Stromal cell of bone marrow (primary cell): ENCODE measurements at regions not wholly inside any gene's neighbourhood (a gene's known extent, or its start where the extent isn't known, plus 50 kb on each side); places are given as distances from the start of the nearest gene placed in this dataset.
"Not testable (repeated sequence)": the region's sequence is repeated elsewhere in the genome, so short reads cannot be mapped to it uniquely, and the experiment has no call there.

Experiments used
- DNase-seq: peaks from one replicate; pipeline ENCODE4 v3.0.0-alpha.2; 2012; ENCODE audit warnings: low read depth

DNA sequence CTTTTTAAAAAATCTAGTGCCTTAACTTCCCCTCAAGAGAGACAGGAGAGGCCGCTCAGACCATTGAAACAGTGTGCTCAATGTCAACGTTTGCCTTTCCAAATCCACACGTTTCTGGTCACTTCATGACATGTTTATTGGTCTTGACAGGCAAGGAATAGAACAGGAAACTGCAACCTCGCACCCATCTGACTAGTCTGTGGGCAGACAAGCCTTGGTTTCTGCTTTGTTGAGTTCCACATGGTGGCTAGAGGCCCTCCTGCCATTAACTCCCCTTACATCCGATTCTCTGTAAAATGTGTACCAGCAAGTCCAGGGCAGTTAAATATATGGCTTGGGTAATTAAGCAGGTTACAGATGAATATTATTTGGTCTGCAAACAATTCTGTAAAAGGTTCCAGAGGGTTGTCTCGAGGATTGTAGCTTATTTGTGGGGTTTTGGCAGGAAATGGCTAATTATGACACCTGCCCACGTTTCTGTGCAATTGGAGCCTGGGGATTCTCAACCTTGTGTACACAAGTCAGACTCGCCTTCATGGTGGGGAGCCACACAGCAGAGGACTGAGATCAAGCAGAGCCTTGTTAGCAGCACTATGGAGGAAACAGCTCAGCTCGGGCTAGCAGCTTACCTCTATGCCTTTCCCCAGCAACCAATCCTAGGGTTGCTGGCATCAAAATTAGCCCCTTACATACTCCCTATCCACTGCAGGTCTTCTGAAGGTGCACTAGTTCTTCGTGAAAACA lies 317.5 kb upstream of the IGF1R start:
- DNase-seq, result no peak

DNA sequence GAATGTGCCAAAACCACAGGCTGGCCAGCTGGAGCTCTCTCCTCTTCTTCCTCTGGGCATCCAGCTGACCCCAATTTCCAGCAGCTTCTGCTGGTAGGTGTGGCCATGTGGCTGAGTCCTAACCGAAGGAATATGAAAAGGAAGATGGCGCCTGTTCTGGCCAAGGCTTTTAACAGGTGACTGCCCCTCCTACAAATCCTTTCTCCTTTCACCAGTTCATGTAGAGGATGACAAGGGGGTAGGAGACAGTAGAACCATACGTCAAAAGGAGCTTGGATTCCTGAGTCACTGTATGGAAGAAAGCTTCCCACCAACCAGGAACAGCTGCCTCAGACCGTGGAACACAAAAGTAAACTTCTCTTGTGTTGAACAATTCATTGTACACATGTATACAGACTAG lies 316.7 kb upstream of the IGF1R start:
- no peak for DNase-seq

DNA sequence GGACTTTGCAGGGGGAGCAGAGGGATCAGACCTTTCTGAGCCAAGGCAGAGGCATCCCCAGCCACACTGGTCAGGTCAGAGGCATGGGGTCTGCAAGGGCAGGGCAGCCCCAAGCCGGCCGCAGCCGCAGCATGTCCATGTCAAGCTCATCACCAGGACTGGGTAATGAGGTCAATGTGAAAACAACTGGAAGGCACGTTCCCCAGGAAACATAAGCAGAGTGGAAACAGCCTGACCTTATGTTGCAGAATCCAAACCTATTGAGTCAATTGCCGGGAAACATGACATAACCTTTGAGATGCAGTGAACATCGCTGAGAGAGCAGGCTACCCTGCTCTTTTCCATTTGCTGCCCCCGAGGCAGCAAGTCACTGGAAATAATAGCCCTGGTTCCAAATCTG lies 315.1 kb upstream of the IGF1R start:
- DNase-seq, result no peak

DNA sequence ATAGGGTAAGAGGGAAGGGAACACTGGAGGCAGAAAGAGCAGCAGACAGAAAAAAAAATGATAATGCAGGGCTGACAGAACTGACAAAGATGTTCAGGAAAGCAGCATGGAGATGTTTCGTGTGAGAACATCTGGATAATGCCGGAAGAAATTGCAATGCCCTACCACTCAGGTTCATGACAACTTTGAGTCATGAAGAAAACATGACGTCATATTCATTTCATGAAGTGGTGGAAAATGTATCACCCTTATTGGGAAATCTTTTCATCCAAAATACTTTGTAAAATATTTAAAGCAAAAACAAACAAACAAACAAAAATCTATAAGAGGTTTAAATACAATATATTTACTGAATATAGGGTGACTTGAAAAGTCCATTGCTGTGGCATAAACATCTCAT lies 305.4 kb upstream of the IGF1R start:
- no peak for DNase-seq

DNA sequence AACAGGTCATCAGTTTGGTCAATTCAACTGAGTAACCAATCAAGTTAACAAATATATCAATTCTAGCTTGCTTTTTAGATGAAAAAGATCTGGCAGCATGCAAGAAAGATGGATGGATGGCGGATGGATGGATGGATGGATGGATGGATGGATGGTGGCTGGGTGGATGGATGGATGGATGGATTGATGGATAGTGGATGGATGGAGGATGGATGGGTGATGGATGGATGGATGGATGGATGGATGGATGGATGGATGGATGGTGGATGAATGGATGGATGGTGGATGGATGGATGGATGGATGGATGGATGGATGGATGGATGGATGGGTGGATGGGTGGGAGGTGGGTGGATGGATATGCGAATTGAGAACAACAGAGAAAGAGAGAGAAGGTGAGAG lies 303.7 kb upstream of the IGF1R start:
- no peak for DNase-seq

DNA sequence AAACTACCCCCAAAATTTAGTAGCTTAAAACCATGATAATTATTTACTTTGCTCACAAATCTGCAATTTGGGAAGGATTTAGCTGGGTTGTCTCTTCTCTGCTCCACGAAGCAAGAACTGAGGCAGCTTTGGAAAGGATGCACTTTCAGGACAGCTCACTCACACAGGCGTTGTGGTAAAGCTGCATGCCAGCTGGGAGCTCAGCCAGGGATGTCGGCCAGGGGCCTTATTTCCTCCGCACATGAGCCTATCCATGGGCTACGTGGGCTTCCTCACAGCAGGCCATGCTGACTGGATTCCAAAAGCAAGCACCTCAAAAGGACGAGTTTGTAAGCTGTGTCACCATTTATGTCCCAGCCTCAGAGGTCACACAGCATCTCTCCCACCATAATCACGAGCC lies 301.3 kb upstream of the IGF1R start:
- DNase-seq, result no peak

DNA sequence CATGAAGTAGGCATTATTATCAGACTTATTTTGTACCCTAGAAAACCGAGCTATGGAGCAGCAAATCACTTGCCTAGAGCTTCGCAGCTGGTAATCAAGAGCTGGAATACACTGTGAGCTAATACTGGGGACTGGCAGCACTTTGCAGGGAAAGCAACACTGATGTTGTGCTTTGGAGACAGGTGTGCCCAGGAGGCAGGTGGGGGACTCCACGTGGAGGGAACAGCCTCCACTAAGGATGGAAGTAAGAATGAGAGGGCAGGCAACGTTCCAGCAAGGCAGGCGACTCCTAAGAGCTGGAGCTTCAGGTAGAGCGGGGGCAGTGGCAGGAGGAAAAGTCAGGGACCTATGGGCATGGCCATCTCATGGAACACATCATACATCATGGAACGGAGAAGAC lies 300.5 kb upstream of the IGF1R start:
- DNase-seq, result no peak

DNA sequence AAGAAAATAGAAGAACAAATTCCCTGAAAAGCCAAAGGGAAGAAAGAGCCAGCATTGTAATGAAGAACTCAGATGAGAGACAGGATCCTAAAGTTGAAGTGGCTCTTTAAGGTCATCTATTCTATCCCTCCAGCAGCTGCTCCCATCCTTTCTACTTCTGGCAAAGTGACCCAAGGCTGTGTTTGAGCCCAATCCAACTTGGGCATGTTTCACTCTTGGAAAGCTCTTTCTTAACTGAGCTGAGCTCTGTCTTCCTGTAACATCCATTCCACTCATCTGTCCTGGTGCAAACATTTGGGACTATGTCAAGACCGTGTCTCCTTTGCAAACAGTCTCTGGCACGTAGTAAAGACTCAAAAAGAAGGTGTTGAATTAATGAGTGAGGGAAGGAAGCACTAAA lies 298.1 kb upstream of the IGF1R start:
- no peak for DNase-seq

DNA sequence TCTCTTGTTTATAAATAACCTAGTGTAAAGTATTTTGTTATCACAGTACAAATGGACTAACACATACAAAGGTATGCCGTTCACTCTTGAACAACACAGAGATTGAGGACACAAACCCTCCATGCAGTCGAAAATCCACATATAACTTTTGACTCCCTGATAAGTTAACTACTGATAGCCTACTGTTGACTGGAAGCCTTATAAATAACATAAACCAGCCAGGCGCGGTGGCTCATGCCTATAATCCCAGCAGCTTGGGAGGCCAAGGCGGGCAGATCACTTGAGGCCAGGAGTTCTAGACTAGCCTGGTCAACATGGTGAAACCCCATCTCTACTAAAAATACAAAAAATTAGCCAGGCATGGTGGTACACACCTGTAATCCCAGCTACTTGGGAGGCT lies 290.1 kb upstream of the IGF1R start:
- not testable (repeated sequence) for DNase-seq

DNA sequence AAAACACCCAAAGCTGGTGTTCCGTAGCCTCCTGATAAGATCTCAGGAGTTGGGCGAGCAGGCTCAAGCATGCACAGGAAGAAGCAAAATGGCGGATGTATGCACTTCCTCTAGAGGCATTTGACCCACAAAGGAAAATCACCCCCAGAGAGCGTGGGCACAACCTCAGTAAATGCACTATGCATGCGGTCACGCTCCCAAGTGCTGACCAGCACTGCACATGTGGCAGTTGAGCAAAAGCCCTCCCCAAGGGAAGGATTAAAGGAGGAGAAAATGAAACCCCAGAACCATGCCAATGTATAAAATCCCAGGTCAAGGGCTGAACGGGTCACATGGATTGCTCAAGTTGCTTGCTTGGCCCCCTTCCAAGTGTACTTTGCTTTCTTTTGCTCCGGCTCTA lies 289.4 kb upstream of the IGF1R start:
- no peak for DNase-seq

DNA sequence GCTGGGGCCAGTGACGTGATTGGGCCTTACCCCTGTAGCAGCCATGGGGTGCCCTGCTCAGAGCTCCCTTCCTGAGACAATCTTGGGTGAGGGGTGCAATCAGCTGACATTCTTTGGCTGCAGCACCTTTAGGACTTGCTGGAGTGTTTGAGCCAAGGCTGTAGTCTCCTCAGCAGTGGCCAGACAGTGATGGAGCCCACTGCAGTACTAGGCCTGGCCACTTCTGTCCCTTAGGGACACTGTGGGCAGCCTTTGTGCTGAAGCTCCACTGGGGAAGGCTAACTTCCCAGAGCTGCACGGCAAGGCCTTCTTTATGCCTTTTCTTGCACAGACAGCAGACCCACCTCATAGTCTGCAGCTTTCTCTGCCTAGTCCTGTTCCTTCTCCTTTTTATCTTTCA lies 284.9 kb upstream of the IGF1R start:
- DNase-seq, result no peak

DNA sequence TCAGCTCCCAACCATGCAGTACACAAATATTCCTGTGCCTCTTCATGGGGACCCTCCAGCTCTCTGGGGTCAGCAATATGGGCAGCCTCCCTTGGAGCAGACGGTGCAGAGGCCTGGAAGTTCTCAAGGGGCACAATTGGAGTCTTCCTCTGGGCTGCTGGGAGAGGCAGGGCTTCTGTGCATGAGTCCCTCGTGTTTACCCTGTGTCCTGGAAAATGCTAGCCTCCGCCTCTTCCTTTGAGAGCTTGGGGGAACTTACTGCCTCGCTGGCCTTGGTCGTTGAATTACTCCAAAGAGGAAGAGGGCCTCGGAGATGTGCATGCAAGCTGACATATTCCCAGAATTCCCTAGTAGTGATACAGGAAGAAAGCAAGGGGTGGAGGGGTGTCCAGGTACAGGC lies 284.4 kb upstream of the IGF1R start:
- no peak for DNase-seq

DNA sequence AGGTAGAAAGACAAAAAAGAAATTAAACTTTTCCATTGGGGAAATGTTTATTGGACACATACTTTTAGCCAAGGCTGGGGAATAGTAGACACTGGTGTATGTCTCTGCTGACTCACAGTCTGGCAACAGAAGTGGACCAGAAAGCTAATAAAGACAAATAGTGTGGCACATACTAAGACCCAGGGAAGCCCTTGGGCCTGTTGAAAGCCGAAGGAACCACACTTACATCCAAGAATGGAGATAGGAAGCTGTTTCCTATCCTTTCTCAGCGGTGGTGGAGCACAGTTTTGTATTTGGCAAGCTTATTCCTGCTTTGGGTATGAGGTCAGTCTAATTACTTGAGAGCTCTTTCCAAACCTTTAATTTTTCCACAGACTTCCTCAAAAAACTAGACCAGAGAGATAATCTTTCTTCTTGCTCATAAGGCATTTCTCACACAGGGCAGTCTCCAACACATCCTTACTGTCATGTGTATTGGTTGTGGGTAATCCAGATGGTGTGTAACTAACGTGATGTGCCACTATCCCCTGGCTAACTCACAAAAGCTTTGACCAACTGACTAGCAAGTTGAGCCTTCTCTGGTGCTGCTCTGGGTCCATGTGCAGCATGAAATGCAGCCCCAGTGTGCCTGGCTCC lies 279.1 kb upstream of the IGF1R start:
- DNase-seq, result no peak

DNA sequence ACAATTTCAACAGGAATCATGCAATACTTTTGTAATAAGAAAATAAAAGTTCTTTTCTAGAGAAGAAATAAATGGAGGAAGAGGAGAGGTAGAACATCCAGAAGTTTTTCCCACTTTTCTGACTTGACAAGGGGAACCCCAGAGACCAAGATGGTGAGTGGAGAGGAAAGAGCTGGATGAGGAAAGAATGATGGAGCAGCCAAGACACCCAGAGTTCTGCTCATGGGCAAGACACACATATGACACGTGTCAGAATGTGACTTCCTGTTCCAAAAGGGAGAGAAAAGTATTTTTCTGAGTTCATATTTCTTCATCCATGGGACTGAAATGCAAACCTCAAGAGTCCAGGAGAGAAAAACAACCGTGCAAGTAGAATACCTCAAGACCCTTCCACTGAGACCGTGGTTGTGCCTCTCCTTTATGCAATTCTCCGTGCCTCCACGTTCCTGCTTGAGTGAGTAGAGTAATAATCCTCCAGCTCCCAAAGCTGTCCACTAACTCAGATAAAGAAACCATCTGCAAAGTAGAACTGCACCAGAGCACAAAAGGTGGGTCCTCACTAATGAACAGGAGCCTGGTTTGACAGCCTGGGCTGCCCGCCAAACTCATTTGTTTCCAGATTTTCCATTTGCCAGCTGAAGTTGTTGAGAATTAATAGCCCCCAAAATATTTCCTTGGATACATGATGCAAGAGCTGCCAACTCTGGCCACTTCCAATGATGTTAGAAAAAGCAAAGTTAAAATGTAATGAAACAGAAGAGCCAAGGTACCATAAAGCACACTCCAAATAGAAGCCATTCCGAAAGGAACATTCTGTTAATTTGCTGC lies 272.6 kb upstream of the IGF1R start:
- DNase-seq, result no peak

DNA sequence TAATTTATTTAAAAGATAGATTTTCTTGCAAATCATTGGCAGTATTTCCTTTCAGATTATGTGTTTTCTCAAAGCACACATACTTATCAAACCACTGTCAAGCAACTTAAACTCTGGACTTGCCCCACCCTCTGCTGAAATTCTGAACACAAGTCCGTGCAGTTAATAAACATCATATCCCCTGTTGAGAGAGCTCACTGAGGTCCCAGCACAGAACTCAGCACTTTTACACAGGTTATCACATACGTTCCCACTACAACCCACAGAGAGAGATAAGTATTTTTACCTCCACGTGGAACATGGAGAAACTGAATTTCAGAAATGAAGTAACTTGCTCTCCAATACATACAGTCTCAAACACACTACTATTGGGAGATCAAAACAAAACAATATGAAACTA lies 267.6 kb upstream of the IGF1R start:
- DNase-seq, result no peak

DNA sequence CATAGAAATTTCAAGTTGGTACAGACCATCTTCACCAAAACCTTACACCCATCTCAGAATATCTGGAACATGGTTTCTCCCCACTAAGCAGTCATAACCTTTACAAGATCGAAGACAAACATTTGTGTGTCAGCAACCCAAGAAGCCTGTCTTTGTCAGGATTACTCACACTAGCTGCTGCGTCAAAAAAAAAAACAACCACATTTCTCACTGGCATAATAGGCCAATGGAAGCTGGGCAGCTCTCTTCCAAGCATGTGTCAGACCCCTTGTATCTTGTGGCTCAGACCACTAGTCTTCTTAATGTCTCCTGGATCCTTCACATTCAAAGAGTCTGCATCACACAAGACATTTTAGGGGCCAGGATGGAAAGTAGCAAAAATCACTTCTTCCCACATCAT lies 266.9 kb upstream of the IGF1R start:
- no peak for DNase-seq

DNA sequence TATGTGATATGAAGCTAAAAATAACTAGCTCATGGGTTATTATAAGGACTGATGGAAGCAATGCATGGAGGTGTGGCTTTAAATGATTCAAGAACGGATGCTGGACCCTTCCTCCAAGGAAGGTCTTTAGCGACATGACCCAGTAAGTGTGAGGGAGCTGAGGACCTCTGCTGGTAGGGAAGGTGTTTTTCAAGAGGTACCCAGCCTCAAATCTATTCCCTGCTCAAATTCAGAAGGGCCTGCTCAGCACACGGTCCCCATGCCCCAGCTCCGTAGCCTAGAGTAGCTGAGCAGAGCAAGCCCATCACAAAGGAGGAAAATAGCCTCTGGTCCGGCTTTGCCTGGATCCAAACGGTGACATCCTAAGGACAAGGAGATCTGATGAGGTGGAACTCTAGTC lies 266.2 kb upstream of the IGF1R start:
- DNase-seq, result no peak

DNA sequence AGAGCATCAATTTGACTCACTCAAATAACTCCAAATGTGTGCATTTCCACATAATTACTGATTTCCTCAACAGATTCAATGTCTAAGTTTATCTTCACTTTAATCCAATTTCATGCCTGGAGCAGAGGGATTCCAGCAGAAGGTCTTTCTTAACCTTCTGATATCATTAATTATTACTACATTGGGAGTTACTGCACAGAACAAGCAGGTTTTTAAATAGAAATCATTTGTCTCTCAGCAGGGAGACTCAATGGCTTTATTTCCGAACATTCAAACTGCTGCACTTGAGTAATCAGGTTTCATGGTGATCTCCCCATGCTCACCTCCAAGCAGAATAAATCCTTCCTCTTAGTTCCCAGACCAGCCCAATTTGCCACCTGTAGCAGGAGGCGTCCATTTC lies 264.8 kb upstream of the IGF1R start:
- DNase-seq, result no peak

DNA sequence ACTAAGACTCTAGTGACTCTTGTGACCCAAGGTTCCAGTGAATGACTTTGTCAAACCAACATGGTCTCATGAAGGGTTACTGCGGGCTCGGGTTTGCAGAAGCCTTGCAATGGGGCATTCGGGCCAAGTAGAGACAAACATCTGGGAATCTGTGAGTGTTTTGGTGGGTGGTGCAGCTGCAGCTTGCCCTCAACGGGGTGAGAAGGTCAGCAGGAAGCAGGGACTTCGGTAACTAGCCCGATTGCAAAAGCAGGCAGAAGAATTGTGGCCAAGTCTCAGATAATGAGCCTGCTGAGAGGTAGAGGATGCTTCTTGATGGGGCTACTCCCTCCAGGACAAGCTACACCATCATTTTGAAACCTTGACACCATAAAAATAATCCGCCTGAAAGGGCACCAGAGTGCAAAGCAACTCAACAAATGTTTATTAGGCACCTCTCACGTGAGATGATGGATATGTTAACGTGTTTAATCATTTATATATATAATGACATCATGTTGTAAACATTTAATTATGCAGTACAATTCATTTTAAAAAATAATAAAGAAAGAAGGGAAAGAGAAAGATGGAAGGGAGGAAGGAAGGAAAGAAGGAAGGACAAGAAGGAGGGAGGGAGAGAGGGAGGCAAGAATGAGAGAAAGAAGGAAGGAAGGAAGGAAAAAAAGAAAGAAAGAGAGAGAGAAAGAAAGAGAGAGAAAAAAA lies 263.9 kb upstream of the IGF1R start:
- no peak for DNase-seq

DNA sequence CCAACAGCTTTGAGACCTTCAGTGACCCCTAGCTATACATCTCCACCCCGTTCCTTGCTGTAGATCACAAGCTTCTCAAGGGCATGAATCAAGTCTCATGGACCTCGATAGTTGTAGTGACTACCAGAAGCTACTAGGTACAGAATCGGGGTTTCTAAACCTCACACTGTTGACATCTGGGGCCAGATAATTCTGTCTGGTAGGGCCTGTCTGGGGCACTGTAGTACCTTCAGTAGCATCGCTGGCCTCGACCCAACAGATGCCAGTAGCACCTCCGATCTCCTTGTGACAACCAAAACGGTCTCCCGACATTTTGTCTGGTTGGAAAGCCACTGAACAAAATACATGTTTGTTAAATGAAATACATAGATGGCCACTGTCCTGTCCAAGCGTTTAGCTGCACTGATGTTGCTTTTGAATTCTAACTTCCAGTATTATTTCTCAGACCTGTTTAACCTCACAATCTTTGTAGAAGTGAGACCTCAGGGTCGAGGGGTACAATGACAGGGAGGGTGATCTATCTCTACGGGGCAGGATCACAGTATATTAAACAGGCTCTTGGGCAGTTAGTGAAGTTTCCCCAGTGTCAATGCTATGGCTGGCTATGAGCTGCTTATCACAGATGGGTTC lies 262.5 kb upstream of the IGF1R start:
- no peak for DNase-seq

DNA sequence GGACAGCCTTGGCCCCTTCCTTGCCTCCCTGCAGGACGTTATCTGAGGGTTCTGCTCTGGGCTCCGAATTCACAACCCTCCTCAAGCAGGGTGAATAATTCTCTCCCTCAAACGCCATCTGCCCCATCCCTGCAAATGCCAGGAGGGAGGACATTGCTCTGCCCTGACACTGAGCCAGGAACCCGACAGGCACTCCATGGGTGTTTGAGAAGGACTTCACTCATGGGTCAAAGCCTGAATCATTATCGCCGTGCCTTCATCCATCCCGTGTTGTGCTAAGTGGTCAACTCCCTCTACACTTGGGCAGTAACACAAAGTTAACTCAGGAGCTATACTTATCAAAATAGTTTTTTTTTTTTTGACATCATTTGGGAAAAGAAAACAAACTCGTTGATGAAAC lies 261.8 kb upstream of the IGF1R start:
- DNase-seq, result no peak

DNA sequence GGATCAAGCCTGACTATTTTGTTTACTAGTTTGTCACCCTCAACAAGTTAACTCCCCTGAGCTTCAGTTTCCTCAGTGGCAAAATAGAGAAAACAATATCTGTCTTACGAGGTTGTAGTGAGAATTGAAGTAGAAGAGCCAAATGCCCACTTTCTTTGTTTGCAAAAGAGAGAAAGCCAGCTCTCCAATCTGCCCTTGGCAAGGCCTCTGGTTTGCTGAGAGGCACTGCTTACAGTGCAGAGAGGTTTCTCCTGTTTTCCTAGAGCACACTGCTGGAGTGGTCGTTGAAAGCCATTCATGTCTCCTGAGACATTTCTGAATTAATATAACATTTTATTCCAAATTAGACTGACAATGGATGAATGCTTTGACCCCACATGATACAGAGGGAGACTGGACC lies 260.5 kb upstream of the IGF1R start:
- DNase-seq, result no peak
